Spleen (tissue), 11 donors: ENCODE measurements at regions not wholly inside any gene's neighbourhood (a gene's known extent, or its start where the extent isn't known, plus 50 kb on each side); places are given as distances from the start of the nearest gene placed in this dataset.

Source experiments
- DNase-seq: peaks from one replicate; pipeline ENCODE4 v3.0.0-alpha.2; 2020
- H3K27ac ChIP-seq, 8 donors: fragments of 200-600 bp; sonication (generic) in 7 of 8; 1 replicate in 4 of 8; 2 replicates in 4 of 8; pipeline versions ENCODE4 v1.5.0 to v1.8.0; 2016 to 2021; ENCODE audit warnings: inconsistent platforms in 4 of 8, mild to moderate bottlenecking in 4 of 8, moderate library complexity in 1 of 8
- H3K27me3 ChIP-seq, 7 donors: fragments of 200-600 bp; sonication (generic) in 6 of 7; replicated peaks in 1 of 7; 1 replicate in 4 of 7; 2 replicates in 3 of 7; pipeline versions ENCODE4 v1.5.0 to v1.8.0; 2016 to 2021; ENCODE audit warnings: inconsistent platforms in 3 of 7, mild to moderate bottlenecking in 1 of 7
- H3K36me3 ChIP-seq, 6 donors: fragments of 200-600 bp; sonication (generic) in 5 of 6; 1 replicate in 4 of 6; 2 replicates in 2 of 6; pipeline versions ENCODE4 v1.5.0 to v1.8.0; 2016 to 2021; ENCODE audit warnings: inconsistent platforms in 2 of 6
- H3K4me1 ChIP-seq, 6 donors: fragments of 200-600 bp; sonication (generic) in 5 of 6; 1 replicate in 3 of 6; 2 replicates in 3 of 6; pipeline versions ENCODE4 v1.5.0 to v1.8.0; 2016 to 2021; ENCODE audit warnings: inconsistent platforms in 3 of 6
- H3K4me3 ChIP-seq, 8 donors: fragments of 200-600 bp; sonication (generic) in 7 of 8; 1 replicate in 4 of 8; 2 replicates in 4 of 8; pipeline versions ENCODE4 v1.5.0 to v1.8.0; 2016 to 2021; ENCODE audit warnings: inconsistent platforms in 4 of 8, mild to moderate bottlenecking in 4 of 8, moderate library complexity in 2 of 8
- H3K9me3 ChIP-seq, 8 donors: fragments of 200-600 bp; sonication (generic) in 7 of 8; 1 replicate in 4 of 8; 2 replicates in 4 of 8; pipeline versions ENCODE4 v1.5.0 to v1.8.0; 2016 to 2021; ENCODE audit warnings: inconsistent platforms in 4 of 8
- CTCF ChIP-seq, 11 experiments: fragments of 200-600 bp in 7 of 11; fragments of 450-650 bp in 4 of 11; sonication (generic) in 4 of 11; IDR thresholded peaks in 8 of 11; conservative IDR thresholded peaks in 3 of 11; 1 replicate in 7 of 11; 2 replicates in 4 of 11; pipeline versions ENCODE4 v1.4.0 to v1.8.0; 2016 to 2021; ENCODE audit warnings: antibody characterized with exemption in 11 of 11, inconsistent platforms in 4 of 11, mild to moderate bottlenecking in 1 of 11
- POLR2A ChIP-seq, 3 donors: fragments of 450-650 bp; IDR thresholded peaks; one replicate each; pipeline ENCODE4 v1.5.1; 2017; ENCODE audit warnings: antibody characterized with exemption in 3 of 3, mild to moderate bottlenecking in 1 of 3
- POLR2AphosphoS5 ChIP-seq, 3 donors: sonication (generic); formaldehyde crosslinking; IDR thresholded peaks; one replicate each; pipeline ENCODE4 v1.5.1; 2017; ENCODE audit warnings: antibody characterized with exemption in 3 of 3
- WGBS, 5 donors: extraction: QIAGEN DNeasy Blood & Tissue Kit in 3 of 5; methylation state at CpG; one replicate each; pipeline versions ENCODE4 v1.1.5 to v1.1.7; 2013 to 2018; 5-methylcytosine and 5-hydroxymethylcytosine counted together
- intact Hi-C: fragments of 100-400 bp; cut with DNase I; formaldehyde crosslinking; loops from one replicate; pipeline ENCODE4 v1.15.0; 2023; ENCODE audit warnings: low total_unique reads
- donor health status: healthy with polysubstance abuse.
- donor health status: DM: no; HTN: no; CAD: no; lungs with moderate emphysema.
- donor health status: DM: no; HTN: no; CAD: no.
- donor health status: Bipolar disorder and iron deficiency.
- donor health status: healthy.
- donor health status: DM: no; HTN: no; CAD: no.
- donor health status: DM: yes; HTN: yes; CAD: no.

GRCh38 chr1:5751163-5751540 lies 241.1 kb downstream of the NPHP4 start:
- intact Hi-C loops = no loop called here
- TF ChIP-seq POLR2AphosphoS5 (IDR thresholded peaks at IDR 0.05) = no peak
- no peak for TF ChIP-seq POLR2A (IDR thresholded peaks at IDR 0.05)
- Histone ChIP-seq H3K36me3 (no peaks in the 10 kb centered on the region), H3K4me1 (no peaks in the 10 kb centered on the region), H3K27ac (no peak overlapping the region), H3K9me3 (no peaks in the 10 kb centered on the region), H3K4me3 (no peak overlapping the region), H3K27me3 (peaks cover 0 to 33% (median 0%) of the 10 kb centered on the region in 7 donors)
- 69 to 90% (median 74%) methylated on average over 11 of the region's 11 CpGs for WGBS, 5 donors
- DNase-seq = peak; percentile 59

- H3K4me3 ChIP-seq = no peak overlapping the region
- H3K36me3 ChIP-seq = no peaks in the 10 kb centered on the region
- H3K9me3 ChIP-seq = no peaks in the 10 kb centered on the region
- no peaks in the 10 kb centered on the region for H3K4me1 ChIP-seq
- peaks cover 0 to 37% (median 5%) of the 10 kb centered on the region in 7 donors for H3K27me3 ChIP-seq
- intact Hi-C loops = no loop called here
- H3K27ac ChIP-seq = no peak overlapping the region
- peak; percentile 62 for DNase-seq
- 65 to 82% (median 72%) methylated on average over 11 to 16 of the region's 16 CpGs for WGBS, 5 donors
- no peak for TF ChIP-seq POLR2AphosphoS5 (IDR thresholded peaks at IDR 0.05)
- TF ChIP-seq CTCF (IDR thresholded peaks at IDR 0.05 in 8 of 11, conservative IDR thresholded peaks at IDR 0.05 in 3 of 11) = no peak
- no peak for TF ChIP-seq POLR2A (IDR thresholded peaks at IDR 0.05)
Measured at GRCh38 chr1:5750186-5751162, 241.8 kb downstream of the NPHP4 start.

DNA sequence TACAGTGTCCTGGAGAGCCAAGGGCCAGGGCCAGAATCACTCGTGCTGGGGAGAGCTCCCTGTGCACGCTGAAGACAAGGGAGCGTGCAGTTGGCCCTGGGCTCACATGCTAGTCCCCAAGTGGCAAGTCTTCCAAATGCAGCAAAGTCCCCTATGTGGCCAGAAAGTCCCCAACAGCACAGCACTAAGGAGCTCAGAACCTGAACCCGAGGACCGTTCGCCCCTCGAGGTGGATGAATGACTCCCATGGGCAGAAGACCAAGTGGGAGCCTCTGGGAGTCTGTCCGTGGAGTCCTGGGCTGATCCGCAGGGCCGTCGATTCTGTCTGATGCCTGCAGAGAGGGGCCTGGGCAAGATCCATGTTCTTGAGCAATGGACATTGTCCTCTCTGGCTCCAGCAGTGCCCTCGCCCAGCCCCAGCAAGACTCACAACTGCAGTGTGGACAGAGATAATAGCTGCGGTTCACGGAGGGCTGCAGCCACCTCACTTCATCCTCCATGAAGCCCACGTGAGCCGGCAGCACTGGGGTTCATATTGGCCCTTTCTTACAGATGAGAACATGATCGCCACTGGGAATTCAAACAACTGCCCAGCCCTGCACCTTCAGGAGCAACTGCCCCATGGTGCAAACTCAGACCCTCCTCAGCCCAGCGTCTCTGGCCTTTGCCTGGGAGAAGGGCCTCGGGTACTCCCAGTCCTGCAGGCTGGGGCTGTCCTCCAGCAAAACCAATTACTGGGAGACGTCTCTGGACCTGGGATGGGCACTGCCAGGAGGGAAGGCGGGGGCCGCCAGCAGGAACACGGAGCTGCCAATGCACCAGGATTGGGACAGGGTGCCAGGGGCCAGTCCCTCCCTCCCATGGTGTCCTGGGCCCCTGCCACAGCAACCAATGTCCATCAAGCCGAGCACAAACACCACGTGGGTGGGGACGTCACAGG lies 243.7 kb downstream of the NPHP4 start:
- intact Hi-C loops = loop anchor here (5.0 kb wide), 1 partner anchor 1836 kb away; no protein-coding TSS in a partner anchor
- Histone ChIP-seq H3K9me3 (no peaks in the 10 kb centered on the region), H3K27ac (no peak overlapping the region), H3K4me3 (no peak overlapping the region), H3K36me3 (no peaks in the 10 kb centered on the region), H3K4me1 (no peaks in the 10 kb centered on the region), H3K27me3 (peaks cover 0 to 41% (median 13%) of the 10 kb centered on the region in 7 donors)
- TF ChIP-seq POLR2AphosphoS5 (IDR thresholded peaks at IDR 0.05) = no peak
- no peak for TF ChIP-seq POLR2A (IDR thresholded peaks at IDR 0.05)
- WGBS, 5 donors = 81 to 95% (median 87%) methylated on average over 16 to 26 of the region's 26 CpGs
- DNase-seq = peak; percentile 61

- intact Hi-C loops = loop anchor here (5.0 kb wide), 1 partner anchor 1835 kb away; no protein-coding TSS in a partner anchor
- H3K4me1 ChIP-seq = no peaks in the 10 kb centered on the region
- WGBS, 5 donors = 58 to 76% (median 74%) methylated on average over 7 to 13 of the region's 13 CpGs
- H3K4me3 ChIP-seq = no peak overlapping the region
- DNase-seq = no peak
- no peaks in the 10 kb centered on the region for H3K36me3 ChIP-seq
- TF ChIP-seq POLR2A (IDR thresholded peaks at IDR 0.05) (no peak), CTCF (IDR thresholded peaks at IDR 0.05 in 8 of 11, conservative IDR thresholded peaks at IDR 0.05 in 3 of 11) (no peak), POLR2AphosphoS5 (IDR thresholded peaks at IDR 0.05) (no peak)
- H3K27me3 ChIP-seq = peaks cover 0 to 50% (median 13%) of the 10 kb centered on the region in 7 donors
- H3K27ac ChIP-seq = no peak overlapping the region
- H3K9me3 ChIP-seq = no peaks in the 10 kb centered on the region
Measured at GRCh38 chr1:5747426-5748285, 244.6 kb downstream of the NPHP4 start.
